Epithelial cell of proximal tubule (primary cell): ENCODE measurements at regions not wholly inside any gene's neighbourhood (a gene's known extent, or its start where the extent isn't known, plus 50 kb on each side); places are given as distances from the start of the nearest gene placed in this dataset.

ENCODE experiments used
- DNase-seq: peaks from one replicate; pipeline ENCODE4 v3.0.0-alpha.2; 2011; ENCODE audit warnings: low read depth
- H3K4me3 ChIP-seq: 2 replicates; pipeline ENCODE4 v1.5.1; 2011; ENCODE audit warnings: low read depth, mild to moderate bottlenecking, low read length
- CTCF ChIP-seq: conservative IDR thresholded peaks from 2 replicates; pipeline ENCODE4 v1.5.1; 2012; ENCODE audit warnings: low read depth, mild to moderate bottlenecking, low read length

DNA sequence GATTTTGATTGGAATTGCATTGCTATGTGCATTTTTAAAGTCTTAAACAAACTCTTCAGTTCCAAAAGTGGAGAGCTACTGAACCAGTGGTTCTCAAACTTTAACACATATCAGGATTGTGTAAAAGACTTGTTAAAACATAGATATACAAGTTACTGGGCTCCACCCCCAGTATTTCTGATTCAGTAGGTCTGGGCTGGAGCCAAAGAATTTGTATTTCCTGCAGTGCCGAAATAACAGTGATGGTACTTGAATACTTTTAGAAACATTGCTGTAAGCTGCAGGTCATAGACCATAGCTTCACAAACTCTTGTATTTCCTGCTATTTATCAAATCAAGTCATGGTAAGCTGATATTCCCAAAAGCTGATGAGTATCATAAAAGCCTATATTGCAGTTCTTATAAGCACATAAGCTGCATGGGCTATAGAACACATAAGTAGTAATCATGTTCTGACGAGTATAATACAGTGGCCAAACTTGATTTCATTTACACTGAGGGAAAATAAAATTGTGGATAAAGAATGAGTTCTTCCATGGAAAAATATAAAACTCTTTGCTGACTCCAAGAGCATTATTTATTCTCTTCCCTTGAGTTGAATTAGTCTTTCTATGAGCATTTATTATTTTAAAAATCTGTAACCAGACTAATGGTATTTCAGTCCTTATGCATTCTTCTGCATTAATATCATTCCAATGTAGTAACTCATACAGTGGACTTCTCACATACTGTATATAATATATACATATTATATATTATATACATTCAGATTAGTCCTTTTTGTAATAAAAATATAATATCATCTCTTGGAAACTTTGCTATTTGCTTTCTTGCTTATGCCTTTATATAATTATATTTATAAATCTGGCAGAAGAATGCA, 550.5 kb upstream of the AGTR1 start:
- H3K4me3 ChIP-seq: no peak overlapping the region
- no peak for DNase-seq
- TF ChIP-seq CTCF: no peak

DNA sequence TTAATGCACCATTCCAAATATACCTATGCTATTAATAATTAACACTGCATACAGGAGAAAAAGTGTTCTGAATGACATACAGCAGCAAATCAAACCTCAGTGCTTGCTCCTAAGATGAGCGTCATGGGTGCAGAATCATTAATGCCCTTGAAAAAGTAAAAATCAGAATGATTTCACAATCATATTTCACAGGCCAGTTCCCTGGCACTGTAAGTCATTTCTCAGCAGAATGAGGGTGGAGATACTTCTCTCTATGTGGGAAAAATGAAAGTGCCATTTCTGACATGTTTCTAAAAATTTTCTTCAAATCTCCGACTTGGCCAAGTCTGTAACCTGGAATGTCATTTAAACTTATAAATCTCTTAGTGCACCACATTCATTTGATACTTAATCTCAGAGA, 549.8 kb upstream of the AGTR1 start:
- H3K4me3 ChIP-seq: no peak overlapping the region
- TF ChIP-seq CTCF: no peak
- DNase-seq: no peak

DNA sequence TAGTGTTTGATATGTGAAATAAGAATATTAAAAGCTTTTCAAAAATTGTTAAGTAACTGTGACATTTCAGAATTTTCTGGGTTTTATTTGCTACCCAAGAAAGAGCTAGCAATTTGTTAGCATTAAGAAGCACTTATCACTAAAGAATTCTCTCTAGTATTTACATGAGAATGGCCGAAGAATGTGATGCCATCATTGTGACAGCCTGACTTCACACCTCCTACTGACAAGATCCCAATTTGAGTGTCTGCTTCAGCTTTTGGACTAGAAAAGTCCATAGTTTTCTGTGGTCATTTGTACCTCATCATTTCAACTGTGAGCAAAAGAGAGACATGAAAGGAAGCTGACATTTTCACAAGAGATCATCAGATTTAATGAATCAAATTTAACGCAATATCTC, 548.1 kb upstream of the AGTR1 start:
- H3K4me3 ChIP-seq: no peak overlapping the region
- no peak for TF ChIP-seq CTCF
- DNase-seq: no peak

- no peak overlapping the region for H3K4me3 ChIP-seq
- TF ChIP-seq CTCF: no peak
- no peak for DNase-seq
These were observed 547.6 kb upstream of the AGTR1 start for GRCh38 chr3:148150141-148150540.

DNA sequence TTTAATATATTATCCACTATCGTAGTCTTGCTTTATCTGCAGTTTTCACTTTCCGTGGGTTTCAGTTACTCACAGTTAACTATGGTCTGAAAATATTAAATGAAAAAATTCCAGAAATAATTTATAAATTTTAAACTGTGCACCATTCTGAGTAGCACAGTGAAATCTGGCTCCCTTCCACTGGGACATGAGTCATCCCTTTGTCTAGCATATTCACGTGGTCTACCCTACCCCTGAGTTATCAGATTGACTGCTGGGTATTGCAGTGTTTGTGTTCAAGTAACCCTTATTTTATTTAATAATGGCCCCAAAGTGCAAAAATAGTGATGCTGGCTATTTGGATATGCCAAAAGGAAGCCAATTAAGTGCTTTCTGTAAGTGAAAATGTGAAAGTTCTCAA, 539.5 kb upstream of the AGTR1 start:
- no peak for TF ChIP-seq CTCF
- no peak overlapping the region for H3K4me3 ChIP-seq
- peak; percentile 10 for DNase-seq

GRCh38 chr3:148162132-148162531, 535.6 kb upstream of the AGTR1 start:
- no peak for TF ChIP-seq CTCF
- H3K4me3 ChIP-seq: no peak overlapping the region
- no peak for DNase-seq

DNA sequence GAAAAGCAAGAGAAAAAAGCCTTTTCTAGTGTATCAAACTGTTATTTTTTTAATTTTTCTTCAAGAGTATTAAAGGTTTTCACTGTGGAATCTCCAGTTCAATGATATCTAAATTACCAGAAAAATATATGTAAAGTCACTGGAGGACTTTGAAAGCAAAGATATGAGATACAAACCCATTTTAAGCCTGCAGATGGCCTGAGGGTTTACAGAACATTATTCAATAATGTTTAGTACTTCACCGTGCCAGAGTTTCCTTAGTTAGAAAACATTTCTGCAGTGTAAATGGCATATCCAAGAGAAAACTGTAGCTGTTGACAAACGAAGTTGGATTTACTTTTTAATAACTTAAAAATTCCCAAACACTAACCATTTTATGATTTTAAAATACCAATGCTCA, 529.4 kb upstream of the AGTR1 start:
- no peak for TF ChIP-seq CTCF
- H3K4me3 ChIP-seq: no peak overlapping the region
- DNase-seq: no peak
